Endothelial cell of umbilical vein (primary cell): ENCODE measurements at regions not wholly inside any gene's neighbourhood (a gene's known extent, or its start where the extent isn't known, plus 50 kb on each side); places are given as distances from the start of the nearest gene placed in this dataset.

Source experiments
- EZH2 ChIP-seq: IDR thresholded peaks from 2 replicates; pipeline ENCODE4 v1.6.1; 2012; ENCODE audit warnings: borderline replicate concordance, low read depth, mild to moderate bottlenecking, moderate library complexity, low read length, inconsistent platforms; ENCODE audit not compliant: severe bottlenecking
- GATA2 ChIP-seq: IDR thresholded peaks from 2 replicates; pipeline ENCODE4 v1.7.0; 2011; ENCODE audit warnings: low read depth, mild to moderate bottlenecking, moderate library complexity, mixed read lengths, low read length; ENCODE audit not compliant: insufficient read length, insufficient read depth
- POLR2AphosphoS5 ChIP-seq: IDR thresholded peaks from 2 replicates; pipeline ENCODE4 v1.6.1; 2012; ENCODE audit warnings: low read depth, mild to moderate bottlenecking, control low read depth, low read length, moderate library complexity; ENCODE audit not compliant: insufficient read depth
- TF ChIP-seq, protein P1 (sequence below), 2 donors: IDR thresholded peaks; 1 replicate in 1 of 2; 2 replicates in 1 of 2; pipeline ENCODE4 v1.5.1; 2011; ENCODE audit warnings: low read length in 2 of 2, mild to moderate bottlenecking in 2 of 2, moderate library complexity in 2 of 2, control low read depth in 1 of 2, inconsistent platforms in 1 of 2, low read depth in 1 of 2; ENCODE audit not compliant: insufficient read depth in 1 of 2; ENCODE audit errors: extremely low read depth in 1 of 2

GRCh38 chr3:181289306-181289705 is 299.8 kb upstream of the DNAJC19 start:
- TF ChIP-seq, protein P1, sequence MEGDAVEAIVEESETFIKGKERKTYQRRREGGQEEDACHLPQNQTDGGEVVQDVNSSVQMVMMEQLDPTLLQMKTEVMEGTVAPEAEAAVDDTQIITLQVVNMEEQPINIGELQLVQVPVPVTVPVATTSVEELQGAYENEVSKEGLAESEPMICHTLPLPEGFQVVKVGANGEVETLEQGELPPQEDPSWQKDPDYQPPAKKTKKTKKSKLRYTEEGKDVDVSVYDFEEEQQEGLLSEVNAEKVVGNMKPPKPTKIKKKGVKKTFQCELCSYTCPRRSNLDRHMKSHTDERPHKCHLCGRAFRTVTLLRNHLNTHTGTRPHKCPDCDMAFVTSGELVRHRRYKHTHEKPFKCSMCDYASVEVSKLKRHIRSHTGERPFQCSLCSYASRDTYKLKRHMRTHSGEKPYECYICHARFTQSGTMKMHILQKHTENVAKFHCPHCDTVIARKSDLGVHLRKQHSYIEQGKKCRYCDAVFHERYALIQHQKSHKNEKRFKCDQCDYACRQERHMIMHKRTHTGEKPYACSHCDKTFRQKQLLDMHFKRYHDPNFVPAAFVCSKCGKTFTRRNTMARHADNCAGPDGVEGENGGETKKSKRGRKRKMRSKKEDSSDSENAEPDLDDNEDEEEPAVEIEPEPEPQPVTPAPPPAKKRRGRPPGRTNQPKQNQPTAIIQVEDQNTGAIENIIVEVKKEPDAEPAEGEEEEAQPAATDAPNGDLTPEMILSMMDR (IDR thresholded peaks at IDR 0.05; ENCODE audit: extremely low read depth in 1 of 2, insufficient read depth in 1 of 2, low read depth in 1 of 2, low read length in 2 of 2) = no peak
- TF ChIP-seq POLR2AphosphoS5 (no peak), GATA2 (no peak), EZH2 (no peak)
